HepG2 (cell line): ENCODE measurements at regions not wholly inside any gene's neighbourhood (a gene's known extent, or its start where the extent isn't known, plus 50 kb on each side); places are given as distances from the start of the nearest gene placed in this dataset.
A peak's percentile ranks its signal among the peaks of the same experiment; 100 is the strongest.

Experiments
- ATAC-seq: fragments of 200-7000 bp; cut with Tn5 transposase; 3 replicates; pipeline ENCODE4 v1.9.1; 2020; ENCODE audit warnings: mild to moderate bottlenecking, moderate library complexity
- BruUV-seq: library from RNA; stranded (reverse); fragments of 400-500 nt; replicated peaks from 2 replicates; lab custom pipeline; 2021; lab: Mats Ljungman, UMichigan
- CTCF ChIA-PET: fragments of 300-600 bp; formaldehyde crosslinking; extraction: SDS; loops from one replicate; lab custom pipeline; 2021; ENCODE audit warnings: low total read pairs, inconsistent platforms, low intra/inter-chr PET ratio; lab: Yijun Ruan, JAX
- POLR2A ChIA-PET: fragments of 350-600 bp; sonication (Branson Sonifier 250); formaldehyde crosslinking; loops from one replicate; lab custom pipeline; 2020; ENCODE audit warnings: antibody characterized with exemption, inconsistent platforms; lab: Yijun Ruan, JAX
- DNase-seq: peaks from one replicate; pipeline ENCODE4 v3.0.0-alpha.2; 2015; ENCODE audit warnings: low spot score
- FAIRE-seq: peaks from 3 replicates; lab custom pipeline; 2011; peaks lifted over from hg19 to GRCh38; lab: Jason Lieb, UNC
- H2AFZ ChIP-seq: one replicate; pipeline ENCODE4 v1.6.1; 2011; ENCODE audit warnings: low read length, inconsistent platforms
- H3K27ac ChIP-seq: fragments of 300-600 bp; 3 replicates; pipeline ENCODE4 v1.8.0; 2011; ENCODE audit warnings: mixed run types, mild to moderate bottlenecking, mixed read lengths, low read length, inconsistent platforms; ENCODE audit not compliant: insufficient read depth; ENCODE audit errors: extremely low read length
- H3K27me3 ChIP-seq, 2 experiments: fragments of 200-600 bp in 1 of 2; 2 replicates in 1 of 2; 3 replicates in 1 of 2; pipeline versions ENCODE4 v1.6.0 to v1.8.0; 2011; ENCODE audit warnings: low read length in 2 of 2, mild to moderate bottlenecking in 2 of 2, moderate library complexity in 2 of 2, inconsistent platforms in 1 of 2; ENCODE audit not compliant: insufficient read depth in 2 of 2, control insufficient read depth in 1 of 2
- H3K36me3 ChIP-seq, 2 experiments: fragments of 200-600 bp in 1 of 2; replicated peaks in 1 of 2; 2 replicates in 1 of 2; 3 replicates in 1 of 2; pipeline versions ENCODE4 v1.5.1 to v1.8.0; 2011; ENCODE audit warnings: low read length in 2 of 2, inconsistent platforms in 1 of 2; ENCODE audit not compliant: insufficient read depth in 2 of 2, control insufficient read depth in 1 of 2
- H3K4me1 ChIP-seq: 2 replicates; pipeline ENCODE4 v1.5.1; 2012; ENCODE audit warnings: low read length, inconsistent platforms; ENCODE audit not compliant: insufficient read depth
- H3K4me2 ChIP-seq: 2 replicates; pipeline ENCODE4 v1.6.0; 2011; ENCODE audit warnings: low read depth, low read length, inconsistent platforms
- H3K4me3 ChIP-seq, 3 experiments: fragments of 200-600 bp in 1 of 3; sonication (generic), shearing (Covaris generic) in 1 of 3; replicated peaks in 1 of 3; 2 replicates each; pipeline ENCODE4 v1.5.1; 2011 to 2016; ENCODE audit warnings: low read length in 3 of 3, inconsistent platforms in 2 of 3, low read depth in 2 of 3, mild to moderate bottlenecking in 2 of 3, control low read depth in 1 of 3, mixed read lengths in 1 of 3; ENCODE audit not compliant: insufficient read depth in 1 of 3
- H3K79me2 ChIP-seq: one replicate; pipeline ENCODE4 v1.6.1; 2011; ENCODE audit warnings: low read length, inconsistent platforms; ENCODE audit not compliant: insufficient read depth
- H3K9ac ChIP-seq: 2 replicates; pipeline ENCODE4 v1.6.0; 2011; ENCODE audit warnings: mild to moderate bottlenecking, low read depth, low read length, inconsistent platforms; ENCODE audit not compliant: insufficient read depth
- H3K9me3 ChIP-seq: 2 replicates; pipeline ENCODE4 v1.5.1; 2012; ENCODE audit warnings: mild to moderate bottlenecking, low read length
- H4K20me1 ChIP-seq: 2 replicates; pipeline ENCODE4 v1.6.0; 2011; ENCODE audit warnings: inconsistent platforms, mild to moderate bottlenecking, low read length, moderate library complexity; ENCODE audit not compliant: insufficient read depth
- ELF4 ChIP-seq: sonication (generic); formaldehyde crosslinking; IDR thresholded peaks from 2 replicates; pipeline ENCODE4 v1.5.0; 2020; ENCODE audit warnings: missing genetic modification reagents, mild to moderate bottlenecking, moderate library complexity, borderline replicate concordance
- FOXK1 ChIP-seq: sonication (generic); formaldehyde crosslinking; IDR thresholded peaks from 2 replicates; pipeline ENCODE4 v1.4.0; 2020; ENCODE audit warnings: low read depth, missing genetic modification reagents, borderline replicate concordance
- JUND ChIP-seq: sonication (generic); formaldehyde crosslinking; IDR thresholded peaks from 2 replicates; pipeline ENCODE4 v1.8.0; 2022; ENCODE audit warnings: mild to moderate bottlenecking, missing genetic modification reagents
- MED1 ChIP-seq: sonication (generic); formaldehyde crosslinking; IDR thresholded peaks from 2 replicates; pipeline ENCODE4 v1.4.0; 2020; ENCODE audit warnings: missing genetic modification reagents
- NFRKB ChIP-seq: fragments of 450-650 bp; IDR thresholded peaks from 2 replicates; pipeline ENCODE4 v1.6.1; 2017
- PHF21A ChIP-seq: sonication (generic); formaldehyde crosslinking; IDR thresholded peaks from 2 replicates; pipeline ENCODE4 v1.5.0; 2020; ENCODE audit warnings: mild to moderate bottlenecking, missing genetic modification reagents
- SAFB2 ChIP-seq: sonication (generic); formaldehyde crosslinking; IDR thresholded peaks from 2 replicates; pipeline ENCODE4 v1.5.1; 2020; ENCODE audit warnings: missing genetic modification reagents, low read depth, mild to moderate bottlenecking, borderline replicate concordance
- ZC3H13 ChIP-seq: sonication (generic); formaldehyde crosslinking; IDR thresholded peaks from 2 replicates; pipeline ENCODE4 v1.8.1; 2023; ENCODE audit warnings: mild to moderate bottlenecking, missing genetic modification reagents, moderate library complexity
- ZNF33B ChIP-seq: sonication (generic); formaldehyde crosslinking; IDR thresholded peaks from 2 replicates; pipeline ENCODE4 v1.5.1; 2020; ENCODE audit warnings: mild to moderate bottlenecking, missing genetic modification reagents
- ZSCAN30 ChIP-seq: sonication (generic); formaldehyde crosslinking; IDR thresholded peaks from 2 replicates; pipeline ENCODE4 v1.5.0; 2020; ENCODE audit warnings: mild to moderate bottlenecking, missing genetic modification reagents
- ZSCAN31 ChIP-seq: sonication (generic); formaldehyde crosslinking; IDR thresholded peaks from 2 replicates; pipeline ENCODE4 v1.5.0; 2020; ENCODE audit warnings: low read depth, mild to moderate bottlenecking, missing genetic modification reagents
- WGBS: methylation state at CpG from one replicate; pipeline ENCODE4 v1.1.6; 2017; ENCODE audit warnings: low lambda C conversion rate; 5-methylcytosine and 5-hydroxymethylcytosine counted together
- in situ Hi-C: cut with HindIII; loops from 2 replicates; pipeline ENCODE4 v1.10.0; 2017; ENCODE audit warnings: low pct_unique_long_range_greater_than_20kb; ENCODE audit not compliant: extremely low pct_ligation_motif_present
- intact Hi-C: fragments of 100-400 bp; cut with micrococcal nuclease; formaldehyde crosslinking; loops from one replicate; pipeline ENCODE4 v1.10.0; 2022; ENCODE audit not compliant: unreplicated experiment
- TF ChIP-seq, protein P1 (sequence below): sonication (generic); formaldehyde crosslinking; IDR thresholded peaks from 2 replicates; pipeline ENCODE4 v1.5.0; 2020; ENCODE audit warnings: missing genetic modification reagents
- TF ChIP-seq, protein P2 (sequence below): sonication (generic); formaldehyde crosslinking; IDR thresholded peaks from 2 replicates; pipeline ENCODE4 v1.4.0; 2020; ENCODE audit warnings: missing genetic modification reagents, borderline replicate concordance

DNA sequence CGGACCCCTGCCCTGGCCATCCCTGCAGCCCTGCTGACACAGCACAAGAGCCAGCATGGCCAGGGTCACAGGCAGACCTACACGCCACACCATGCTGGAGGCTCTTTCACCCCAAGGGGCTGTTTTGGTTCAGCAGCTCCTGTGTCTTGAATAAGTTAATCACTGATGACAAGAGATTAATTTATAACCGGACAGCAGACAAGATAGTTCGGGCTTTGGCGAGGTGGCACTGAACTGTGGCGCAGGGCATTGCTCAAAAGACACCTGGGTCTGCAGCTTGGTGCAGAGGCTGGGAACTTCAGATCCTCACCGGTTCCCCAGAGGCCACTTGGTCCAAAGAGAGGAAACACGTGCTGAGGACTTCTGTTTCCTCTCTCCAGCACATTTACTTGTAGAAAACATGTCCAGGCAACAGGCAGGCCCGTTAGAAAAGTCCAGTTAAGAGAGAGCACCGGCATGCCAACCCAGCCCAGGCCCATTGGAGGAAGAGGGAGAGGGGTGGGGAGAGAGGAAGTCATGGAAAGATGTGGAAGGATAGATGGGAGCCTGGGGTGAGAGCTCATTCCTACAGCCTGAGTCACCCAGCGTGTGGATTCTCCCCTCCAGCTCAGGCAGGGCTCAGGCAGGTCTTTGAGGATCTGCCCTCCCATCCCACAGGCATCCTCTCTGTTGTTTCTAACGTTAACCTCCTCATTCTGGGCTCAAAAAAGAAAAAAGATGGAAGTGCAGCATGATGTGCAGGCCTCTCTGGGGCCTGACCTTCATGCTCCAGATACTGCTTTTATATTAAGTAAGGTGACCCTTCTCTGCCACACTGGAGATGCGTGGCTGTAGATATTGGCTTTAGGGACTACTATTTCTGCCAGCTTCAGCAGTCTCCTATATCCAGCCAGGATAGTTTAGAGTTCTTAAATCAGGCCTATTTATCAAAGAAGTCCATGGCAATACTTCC, 80.0 kb upstream of the HNF1B start (continued):
- TF ChIP-seq JUND: peak; percentile 64; the same call in 1 of the 2 replicates

DNA sequence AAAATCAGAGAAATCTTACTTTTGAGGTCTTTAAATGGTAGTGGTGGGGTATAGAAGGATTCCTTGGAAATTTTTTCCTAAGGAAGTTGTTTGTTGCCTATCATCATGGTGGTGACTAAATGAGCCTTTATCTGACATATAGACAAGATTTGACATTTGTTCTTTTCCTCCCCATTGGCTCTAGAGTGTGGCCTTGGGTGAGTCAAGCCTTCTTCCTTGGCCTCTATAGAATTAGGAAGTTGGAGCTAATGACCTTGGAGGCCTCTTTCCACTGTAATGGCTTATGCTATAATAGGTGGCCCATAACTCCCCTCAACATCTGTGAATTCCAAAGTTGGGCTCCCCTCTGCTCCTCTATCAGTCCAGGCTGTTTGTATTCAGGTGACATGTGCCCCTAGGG, 79.1 kb upstream of the HNF1B start:
- H3K4me3 ChIP-seq: no peak overlapping the region
- H2AFZ ChIP-seq: no peak overlapping the region
- ChIA-PET CTCF (no interaction called here), POLR2A (no interaction called here)
- TF ChIP-seq MED1 (CRISPR knock-in tag) (no peak), ELF4 (CRISPR knock-in tag) (0 out of 2 replicates have a peak, but pooled peaks have one; percentile 33), PHF21A (CRISPR knock-in tag) (no peak)
- intact Hi-C loops: no loop called here
- H3K79me2 ChIP-seq: no peaks in the 10 kb centered on the region
- BruUV-seq: no TSS peak
- DNase-seq (no peak), ATAC-seq (no peak), FAIRE-seq (no peak)
- no peaks in the 10 kb centered on the region for H3K36me3 ChIP-seq
- no peaks in the 10 kb centered on the region for H4K20me1 ChIP-seq
- in situ Hi-C loops: no loop called here
- no peaks in the 10 kb centered on the region; a peak in 1 of 5 replicates for H3K27me3 ChIP-seq
- H3K9me3 ChIP-seq: no peaks in the 10 kb centered on the region
- peaks cover 52% of the 10 kb centered on the region for H3K4me1 ChIP-seq
- no peak overlapping the region for H3K4me2 ChIP-seq
- no peak overlapping the region for H3K27ac ChIP-seq
- H3K9ac ChIP-seq: no peak overlapping the region

DNA sequence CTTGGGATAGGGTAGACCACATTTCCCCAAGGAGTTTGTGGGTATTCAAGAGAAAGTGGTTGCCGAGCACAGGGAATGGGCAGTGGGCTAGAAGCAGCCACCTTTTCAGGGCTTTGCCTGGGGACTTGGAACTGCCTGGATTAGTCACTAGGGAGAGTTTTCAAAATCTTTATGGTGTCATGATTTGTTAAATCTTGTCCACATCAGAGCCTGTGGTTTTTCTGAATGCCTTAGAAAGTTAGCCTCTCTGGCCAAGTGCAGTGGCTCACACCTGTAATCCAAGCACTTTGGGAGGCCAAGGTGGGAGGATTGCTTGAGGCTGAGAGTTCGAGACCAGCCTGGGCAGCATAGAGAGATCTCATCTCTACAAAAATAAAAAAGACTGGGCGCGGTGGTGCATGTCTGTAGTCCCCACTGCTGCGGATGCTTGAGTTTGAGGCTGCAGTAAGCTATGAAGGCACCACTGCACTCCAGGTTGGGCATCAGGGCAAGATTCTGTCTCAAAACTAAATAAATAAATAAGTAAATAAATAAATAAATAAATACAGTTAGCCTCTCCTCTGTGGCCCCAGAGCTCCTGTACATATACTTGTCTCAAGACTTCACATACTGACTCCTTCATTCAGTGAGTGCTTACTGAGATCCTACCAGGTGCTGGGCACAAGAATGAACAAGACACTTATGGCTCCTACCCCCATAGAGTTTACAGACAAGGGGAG, 76.3 kb upstream of the HNF1B start:
- CTCF ChIA-PET: no interaction called here
- peaks cover 47% of the 10 kb centered on the region for H3K4me1 ChIP-seq
- BruUV-seq: no TSS peak
- no peak overlapping the region for H3K27ac ChIP-seq
- H3K4me3 ChIP-seq: no peak overlapping the region
- FAIRE-seq (no peak), DNase-seq (no peak), ATAC-seq (no peak)
- in situ Hi-C loops: no loop called here
- POLR2A ChIA-PET: no interaction called here
- no peaks in the 10 kb centered on the region; a peak in 1 of 5 replicates for H3K27me3 ChIP-seq
- 76% methylated on average over 5 of the region's 5 CpGs for WGBS
- no peak overlapping the region for H3K9ac ChIP-seq
- intact Hi-C loops: no loop called here
- no peaks in the 10 kb centered on the region for H3K36me3 ChIP-seq
- H3K4me2 ChIP-seq: no peak overlapping the region
- H4K20me1 ChIP-seq: no peaks in the 10 kb centered on the region
- no peaks in the 10 kb centered on the region for H3K79me2 ChIP-seq
- H2AFZ ChIP-seq: no peak overlapping the region
- no peaks in the 10 kb centered on the region for H3K9me3 ChIP-seq
- TF ChIP-seq, protein P1, sequence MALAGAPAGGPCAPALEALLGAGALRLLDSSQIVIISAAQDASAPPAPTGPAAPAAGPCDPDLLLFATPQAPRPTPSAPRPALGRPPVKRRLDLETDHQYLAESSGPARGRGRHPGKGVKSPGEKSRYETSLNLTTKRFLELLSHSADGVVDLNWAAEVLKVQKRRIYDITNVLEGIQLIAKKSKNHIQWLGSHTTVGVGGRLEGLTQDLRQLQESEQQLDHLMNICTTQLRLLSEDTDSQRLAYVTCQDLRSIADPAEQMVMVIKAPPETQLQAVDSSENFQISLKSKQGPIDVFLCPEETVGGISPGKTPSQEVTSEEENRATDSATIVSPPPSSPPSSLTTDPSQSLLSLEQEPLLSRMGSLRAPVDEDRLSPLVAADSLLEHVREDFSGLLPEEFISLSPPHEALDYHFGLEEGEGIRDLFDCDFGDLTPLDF (CRISPR knock-in tag): no peak
- TF ChIP-seq ZSCAN31 (CRISPR knock-in tag) (no peak), FOXK1 (CRISPR knock-in tag) (no peak), ZNF33B (CRISPR knock-in tag) (no peak), ZC3H13 (CRISPR knock-in tag) (no peak), SAFB2 (CRISPR knock-in tag) (no peak), NFRKB (no peak), ZSCAN30 (CRISPR knock-in tag) (no peak)
- TF ChIP-seq, protein P2, sequence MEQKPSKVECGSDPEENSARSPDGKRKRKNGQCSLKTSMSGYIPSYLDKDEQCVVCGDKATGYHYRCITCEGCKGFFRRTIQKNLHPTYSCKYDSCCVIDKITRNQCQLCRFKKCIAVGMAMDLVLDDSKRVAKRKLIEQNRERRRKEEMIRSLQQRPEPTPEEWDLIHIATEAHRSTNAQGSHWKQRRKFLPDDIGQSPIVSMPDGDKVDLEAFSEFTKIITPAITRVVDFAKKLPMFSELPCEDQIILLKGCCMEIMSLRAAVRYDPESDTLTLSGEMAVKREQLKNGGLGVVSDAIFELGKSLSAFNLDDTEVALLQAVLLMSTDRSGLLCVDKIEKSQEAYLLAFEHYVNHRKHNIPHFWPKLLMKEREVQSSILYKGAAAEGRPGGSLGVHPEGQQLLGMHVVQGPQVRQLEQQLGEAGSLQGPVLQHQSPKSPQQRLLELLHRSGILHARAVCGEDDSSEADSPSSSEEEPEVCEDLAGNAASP (CRISPR knock-in tag): no peak
